Karpas-422 (cell line): ENCODE measurements at regions not wholly inside any gene's neighbourhood (a gene's known extent, or its start where the extent isn't known, plus 50 kb on each side); places are given as distances from the start of the nearest gene placed in this dataset.

Source experiments
- DNase-seq: peaks from one replicate; pipeline ENCODE4 v3.0.0-alpha.2; 2015
- H2AFZ ChIP-seq: fragments of 200-600 bp; sonication (generic); 2 replicates; pipeline ENCODE4 v1.6.1; 2014; ENCODE audit warnings: antibody characterized with exemption, low read length, mixed read lengths
- H3K27ac ChIP-seq: fragments of 200-600 bp; sonication (generic); 2 replicates; pipeline ENCODE4 v1.5.1; 2014; ENCODE audit warnings: mild to moderate bottlenecking, low read length, moderate library complexity
- H3K27me3 ChIP-seq: fragments of 200-600 bp; sonication (generic); 2 replicates; pipeline ENCODE4 v1.6.1; 2014; ENCODE audit warnings: low read length, mixed read lengths
- H3K36me3 ChIP-seq: fragments of 200-600 bp; sonication (generic); 2 replicates; pipeline ENCODE4 v1.6.1; 2014; ENCODE audit warnings: low read length, mixed read lengths; ENCODE audit not compliant: insufficient read depth
- H3K4me1 ChIP-seq: fragments of 200-600 bp; sonication (generic); 2 replicates; pipeline ENCODE4 v1.6.1; 2014; ENCODE audit warnings: mild to moderate bottlenecking, low read length, mixed read lengths
- H3K4me2 ChIP-seq: fragments of 200-600 bp; sonication (generic); 2 replicates; pipeline ENCODE4 v1.6.1; 2014; ENCODE audit warnings: low read length, low read depth, mild to moderate bottlenecking; ENCODE audit not compliant: poor library complexity, severe bottlenecking
- H3K4me3 ChIP-seq: fragments of 200-600 bp; sonication (generic); 2 replicates; pipeline ENCODE4 v1.5.1; 2014; ENCODE audit warnings: mild to moderate bottlenecking, antibody characterized with exemption, low read length, mixed read lengths
- H3K79me2 ChIP-seq: fragments of 200-600 bp; sonication (generic); 2 replicates; pipeline ENCODE4 v1.6.1; 2014; ENCODE audit warnings: mild to moderate bottlenecking, low read length, mixed read lengths
- H3K9ac ChIP-seq: fragments of 200-600 bp; sonication (generic); 2 replicates; pipeline ENCODE4 v1.6.0; 2014; ENCODE audit warnings: low read length
- H3K9me2 ChIP-seq: fragments of 200-600 bp; sonication (generic), shearing (Covaris generic); replicated peaks from 2 replicates; pipeline ENCODE4 v1.6.0; 2014; ENCODE audit warnings: mild to moderate bottlenecking, low read length, moderate library complexity; ENCODE audit not compliant: insufficient read depth
- H3K9me3 ChIP-seq: fragments of 300-700, 200-600 bp; sonication (generic); 2 replicates; pipeline ENCODE4 v1.6.1; 2014; ENCODE audit warnings: low read length, mixed read lengths
- H4K20me1 ChIP-seq: fragments of 200-600 bp; sonication (generic); 2 replicates; pipeline ENCODE4 v1.6.1; 2014; ENCODE audit warnings: mild to moderate bottlenecking, antibody characterized with exemption, low read length, low read depth; ENCODE audit not compliant: insufficient read depth

DNA sequence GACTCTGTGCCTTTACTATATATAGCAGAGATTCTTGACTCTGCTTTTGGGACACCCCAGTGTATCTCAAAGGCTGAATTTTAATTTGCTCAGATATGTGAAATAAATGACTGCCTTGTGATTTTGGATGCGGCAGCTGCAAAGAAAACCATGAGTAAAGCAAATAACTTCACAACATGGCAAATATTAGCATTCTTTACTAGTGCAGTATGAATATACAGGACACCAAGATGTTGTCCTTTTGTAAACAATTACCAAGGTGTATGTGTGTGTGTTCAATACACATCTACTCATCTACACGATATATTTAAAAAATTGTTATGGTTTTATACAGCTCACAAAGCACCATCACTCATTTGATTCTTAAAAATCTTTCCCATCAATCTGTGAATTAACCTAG lies 70.6 kb upstream of the TCF4 start:
- Histone ChIP-seq H4K20me1 (no peaks in the 10 kb centered on the region), H2AFZ (no peak overlapping the region), H3K36me3 (no peaks in the 10 kb centered on the region), H3K9me2 (no peaks in the 10 kb centered on the region), H3K27me3 (no peaks in the 10 kb centered on the region), H3K79me2 (no peaks in the 10 kb centered on the region), H3K4me3 (no peak overlapping the region), H3K4me1 (peaks cover 5% of the 10 kb centered on the region; the same call in 1 of the 2 replicates), H3K4me2 (no peak overlapping the region), H3K9ac (no peak overlapping the region), H3K27ac (no peak overlapping the region), H3K9me3 (no peaks in the 10 kb centered on the region)
- DNase-seq: no peak

DNA sequence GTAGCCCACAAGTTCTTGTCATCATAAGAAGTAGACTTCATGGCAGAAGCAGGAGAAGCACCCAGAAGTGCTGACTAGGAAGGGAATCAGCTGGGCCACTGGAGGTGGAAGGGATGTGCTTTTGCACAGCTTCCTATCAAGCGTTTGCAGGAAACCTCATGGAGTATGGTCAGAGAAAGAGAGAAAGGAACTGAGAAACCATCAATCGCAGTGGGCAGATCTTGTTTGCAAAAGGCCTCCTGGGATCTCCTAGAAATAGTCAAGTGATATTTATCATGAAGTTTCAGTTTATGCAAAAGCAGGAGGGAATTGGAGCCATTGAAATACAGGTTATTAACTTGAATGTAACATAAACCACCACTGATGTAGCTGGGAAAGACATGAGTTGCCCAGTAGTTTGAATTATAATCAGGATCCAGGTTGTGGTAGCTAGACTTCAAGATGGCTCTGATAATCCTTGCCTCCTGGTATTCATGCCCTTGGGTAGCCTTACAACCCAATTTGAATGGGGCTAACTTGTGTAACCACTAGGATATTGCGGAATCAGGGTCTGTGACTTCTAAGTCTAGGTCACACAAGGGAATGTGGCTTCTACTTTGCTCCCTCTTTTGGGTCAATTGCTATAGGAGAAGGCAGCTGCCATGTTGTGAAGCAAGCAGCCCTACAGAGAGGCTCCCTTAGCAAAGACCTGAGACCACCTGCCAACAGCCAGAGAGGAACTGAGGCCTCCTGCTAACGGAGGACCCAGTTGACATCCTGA lies 69.8 kb upstream of the TCF4 start:
- no peak overlapping the region for H2AFZ ChIP-seq
- no peak overlapping the region for H3K4me2 ChIP-seq
- no peak overlapping the region for H3K9ac ChIP-seq
- H3K9me2 ChIP-seq: no peaks in the 10 kb centered on the region
- H3K27ac ChIP-seq: no peak overlapping the region
- H3K4me3 ChIP-seq: no peak overlapping the region
- peaks cover 5% of the 10 kb centered on the region; the same call in 1 of the 2 replicates for H3K4me1 ChIP-seq
- no peaks in the 10 kb centered on the region for H4K20me1 ChIP-seq
- peak; percentile 33 for DNase-seq
- no peaks in the 10 kb centered on the region for H3K9me3 ChIP-seq
- H3K27me3 ChIP-seq: no peaks in the 10 kb centered on the region
- no peaks in the 10 kb centered on the region for H3K36me3 ChIP-seq
- H3K79me2 ChIP-seq: no peaks in the 10 kb centered on the region

DNA sequence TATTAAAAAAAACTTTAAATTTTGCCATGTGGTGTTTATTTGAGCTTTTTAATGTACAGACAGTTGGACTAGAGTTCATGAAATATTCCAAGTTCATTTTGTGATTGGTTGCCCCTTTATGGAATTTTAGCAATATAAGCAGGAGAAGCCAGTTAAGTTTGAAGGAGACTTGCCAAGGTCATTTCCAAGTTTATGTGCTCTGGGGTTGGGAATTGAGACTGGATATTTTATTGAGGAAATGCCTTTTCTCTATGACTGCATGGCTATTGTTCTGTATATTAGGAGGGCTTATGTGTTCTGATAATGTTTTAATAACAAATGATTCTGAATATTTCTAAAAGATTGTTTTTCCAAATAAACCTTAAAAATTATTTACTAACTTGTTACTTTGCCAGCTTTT lies 67.0 kb upstream of the TCF4 start:
- Histone ChIP-seq H3K4me2 (no peak overlapping the region), H3K27ac (no peak overlapping the region), H3K9me2 (no peaks in the 10 kb centered on the region), H4K20me1 (no peaks in the 10 kb centered on the region), H3K9me3 (no peaks in the 10 kb centered on the region), H3K4me1 (peaks cover 5% of the 10 kb centered on the region; the same call in 1 of the 2 replicates), H3K4me3 (no peak overlapping the region), H2AFZ (no peak overlapping the region), H3K79me2 (no peaks in the 10 kb centered on the region), H3K9ac (no peak overlapping the region), H3K27me3 (no peaks in the 10 kb centered on the region), H3K36me3 (no peaks in the 10 kb centered on the region)
- no peak for DNase-seq

DNA sequence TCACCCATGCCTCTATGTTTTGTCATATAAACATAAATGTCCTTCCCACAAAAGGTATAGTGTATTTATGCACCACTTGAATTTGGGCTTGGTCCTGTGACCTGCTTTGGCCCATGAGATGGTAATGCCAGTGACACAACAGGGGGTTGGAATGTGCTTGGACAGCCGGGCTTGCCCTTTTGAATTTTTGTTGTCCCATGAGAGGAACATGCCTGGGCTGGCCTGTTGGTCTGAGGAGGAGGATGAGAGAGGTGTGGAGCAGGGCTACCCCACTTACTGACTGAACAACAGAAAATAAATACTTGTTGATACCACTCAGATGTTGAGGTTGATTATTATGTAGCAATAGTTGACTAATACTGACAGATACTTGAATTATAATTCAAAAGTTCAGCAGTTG lies 63.2 kb upstream of the TCF4 start:
- Histone ChIP-seq H4K20me1 (no peaks in the 10 kb centered on the region), H3K9ac (no peak overlapping the region), H3K4me3 (no peak overlapping the region), H3K4me1 (no peaks in the 10 kb centered on the region), H3K4me2 (no peak overlapping the region), H3K36me3 (no peaks in the 10 kb centered on the region), H3K27me3 (no peaks in the 10 kb centered on the region), H2AFZ (no peak overlapping the region), H3K79me2 (no peaks in the 10 kb centered on the region), H3K9me2 (no peaks in the 10 kb centered on the region), H3K9me3 (no peaks in the 10 kb centered on the region), H3K27ac (no peak overlapping the region)
- peak; percentile 29 for DNase-seq

DNA sequence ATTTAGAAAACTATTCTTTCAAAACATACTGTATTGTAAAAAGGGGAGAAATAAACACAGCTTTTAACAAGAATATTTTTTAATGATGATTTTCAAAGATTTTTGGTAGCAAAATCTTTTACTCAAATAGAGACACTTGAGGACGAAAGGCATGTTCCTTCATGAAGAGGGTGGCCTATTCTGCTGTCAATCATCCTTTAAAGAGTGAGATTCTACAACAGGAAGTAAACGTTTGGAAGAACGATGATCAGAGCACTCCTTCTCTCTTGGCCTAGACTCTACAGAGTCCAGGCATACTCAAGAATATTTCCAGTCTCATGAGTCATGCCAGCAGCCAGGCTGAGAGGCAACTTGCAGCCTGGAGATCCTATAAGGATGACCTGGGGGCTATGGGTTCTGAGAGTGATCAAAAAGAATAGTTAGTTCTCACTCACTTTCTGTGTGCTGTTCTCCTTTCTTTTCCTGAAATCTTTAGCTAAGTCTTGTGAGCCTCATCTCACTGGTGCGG lies 62.4 kb upstream of the TCF4 start:
- Histone ChIP-seq H3K4me2 (no peak overlapping the region), H3K4me3 (no peak overlapping the region), H3K9ac (no peak overlapping the region), H3K9me3 (no peaks in the 10 kb centered on the region), H2AFZ (no peak overlapping the region), H3K79me2 (no peaks in the 10 kb centered on the region), H3K27me3 (no peaks in the 10 kb centered on the region), H3K27ac (no peak overlapping the region), H3K4me1 (no peaks in the 10 kb centered on the region), H3K36me3 (no peaks in the 10 kb centered on the region), H4K20me1 (no peaks in the 10 kb centered on the region), H3K9me2 (no peaks in the 10 kb centered on the region)
- peak; percentile 14 for DNase-seq

DNA sequence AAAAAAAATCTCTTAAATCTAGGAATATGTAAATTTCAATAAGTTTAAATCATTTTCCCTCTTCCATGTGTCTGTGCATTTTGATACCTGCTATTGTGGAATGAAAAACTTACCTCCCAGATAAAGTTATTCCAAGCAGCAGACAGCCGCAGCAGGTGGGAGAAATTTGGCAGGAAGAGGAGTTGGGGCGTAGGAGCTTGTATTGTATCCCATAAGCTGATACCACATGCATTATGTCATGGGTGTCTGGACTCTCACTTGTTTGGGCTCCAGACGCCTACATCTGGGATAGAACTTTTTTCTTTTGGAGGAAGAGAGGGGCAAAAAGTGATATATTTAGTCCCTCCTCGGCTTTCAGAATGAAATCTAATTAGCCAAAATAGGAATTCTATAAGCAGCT lies 59.3 kb upstream of the TCF4 start:
- H3K36me3 ChIP-seq: no peaks in the 10 kb centered on the region
- H3K27ac ChIP-seq: no peak overlapping the region
- no peak for DNase-seq
- no peaks in the 10 kb centered on the region; the same call in 1 of the 2 replicates for H3K9me3 ChIP-seq
- no peak overlapping the region for H3K4me2 ChIP-seq
- H4K20me1 ChIP-seq: no peaks in the 10 kb centered on the region
- no peak overlapping the region for H2AFZ ChIP-seq
- no peaks in the 10 kb centered on the region for H3K9me2 ChIP-seq
- no peaks in the 10 kb centered on the region for H3K4me1 ChIP-seq
- no peaks in the 10 kb centered on the region for H3K79me2 ChIP-seq
- H3K27me3 ChIP-seq: no peaks in the 10 kb centered on the region
- H3K4me3 ChIP-seq: no peak overlapping the region
- no peak overlapping the region for H3K9ac ChIP-seq

DNA sequence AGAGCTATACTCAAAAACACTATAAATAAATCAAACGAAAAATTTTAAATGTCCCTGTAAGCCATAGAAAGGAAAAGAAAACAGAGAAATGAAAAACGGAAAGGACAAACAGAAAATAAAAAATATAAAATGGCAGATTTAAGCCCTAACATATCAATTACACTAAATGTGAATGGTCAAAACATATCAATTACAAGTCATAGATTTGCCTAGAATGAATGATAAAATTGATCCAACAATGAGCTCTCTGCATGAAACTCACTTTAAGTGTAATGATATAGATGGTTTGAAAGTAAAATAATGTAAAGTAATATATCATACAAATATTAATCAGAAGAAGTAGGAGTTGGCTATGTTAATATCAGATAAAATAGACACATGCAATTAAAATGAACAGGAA lies 54.2 kb upstream of the TCF4 start:
- DNase-seq: no peak
- Histone ChIP-seq H3K36me3 (no peaks in the 10 kb centered on the region), H3K4me2 (no peak overlapping the region), H3K27ac (no peak overlapping the region), H3K27me3 (no peaks in the 10 kb centered on the region), H3K9ac (no peak overlapping the region), H2AFZ (no peak overlapping the region), H3K9me3 (no peaks in the 10 kb centered on the region; the same call in 1 of the 2 replicates), H3K79me2 (no peaks in the 10 kb centered on the region), H3K4me3 (no peak overlapping the region), H4K20me1 (no peaks in the 10 kb centered on the region), H3K9me2 (no peaks in the 10 kb centered on the region), H3K4me1 (no peaks in the 10 kb centered on the region)

DNA sequence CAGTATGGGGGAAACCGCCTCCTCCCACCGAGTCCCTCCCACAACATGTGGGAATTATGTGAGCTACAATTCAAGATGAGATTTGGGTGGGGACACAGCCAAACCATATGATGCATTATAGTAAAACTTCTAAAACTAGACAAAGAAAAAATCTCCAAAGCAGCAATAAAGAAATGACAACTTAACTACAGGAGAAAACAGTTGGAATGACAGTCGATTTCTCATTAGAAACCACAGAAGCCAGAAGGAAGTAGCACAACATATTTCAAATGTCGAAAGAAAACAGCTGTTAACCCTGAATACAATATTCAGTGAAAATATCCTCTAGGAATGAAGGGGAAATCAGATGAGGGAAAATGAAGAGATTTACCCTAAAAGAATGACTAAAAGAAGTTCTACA lies 53.5 kb upstream of the TCF4 start:
- no peaks in the 10 kb centered on the region for H3K4me1 ChIP-seq
- H3K79me2 ChIP-seq: no peaks in the 10 kb centered on the region
- no peak overlapping the region for H3K4me3 ChIP-seq
- H3K9me3 ChIP-seq: no peaks in the 10 kb centered on the region; the same call in 1 of the 2 replicates
- H3K27me3 ChIP-seq: no peaks in the 10 kb centered on the region
- peak; percentile 29 for DNase-seq
- no peak overlapping the region for H3K27ac ChIP-seq
- H3K9me2 ChIP-seq: no peaks in the 10 kb centered on the region
- no peak overlapping the region for H2AFZ ChIP-seq
- H4K20me1 ChIP-seq: no peaks in the 10 kb centered on the region
- H3K9ac ChIP-seq: no peak overlapping the region
- no peak overlapping the region for H3K4me2 ChIP-seq
- H3K36me3 ChIP-seq: no peaks in the 10 kb centered on the region
